NB4 (cell line): ENCODE measurements at regions not wholly inside any gene's neighbourhood (a gene's known extent, or its start where the extent isn't known, plus 50 kb on each side); places are given as distances from the start of the nearest gene placed in this dataset.

Experiments
- MYC ChIP-seq: IDR thresholded peaks from 2 replicates; pipeline ENCODE4 v1.6.1; 2011; ENCODE audit warnings: low read depth, low read length
- POLR2A ChIP-seq: IDR thresholded peaks from 2 replicates; pipeline ENCODE4 v1.6.1; 2011; ENCODE audit warnings: mild to moderate bottlenecking; ENCODE audit not compliant: insufficient read length; ENCODE audit errors: extremely low read depth
- TF ChIP-seq, protein P1 (sequence below): IDR thresholded peaks from one replicate; pipeline ENCODE4 v1.5.1; 2012; ENCODE audit warnings: low read depth, low read length
- TF ChIP-seq, protein P2 (sequence below): IDR thresholded peaks from 2 replicates; pipeline ENCODE4 v1.6.1; 2011; ENCODE audit warnings: low read depth, low read length

DNA sequence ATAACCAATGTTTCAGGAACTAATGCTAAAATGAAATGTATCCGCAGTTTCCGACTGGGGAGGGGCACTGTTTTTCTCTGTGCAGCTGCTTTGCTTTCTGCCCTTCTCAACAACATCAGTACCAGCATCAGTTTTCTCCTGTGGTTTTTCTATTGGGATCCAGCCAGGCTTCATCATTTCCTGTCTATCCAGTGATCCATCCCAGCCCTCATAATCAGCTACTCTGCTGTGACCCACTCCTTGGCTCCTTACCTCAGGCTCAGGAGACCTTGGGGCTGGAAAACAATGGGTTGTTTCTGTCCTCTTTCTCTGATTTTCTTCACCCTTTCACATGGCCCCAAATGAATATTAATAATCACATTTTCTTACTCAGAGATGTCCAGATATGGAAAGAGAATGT lies 222.2 kb upstream of the DKK2 start:
- TF ChIP-seq, protein P1, sequence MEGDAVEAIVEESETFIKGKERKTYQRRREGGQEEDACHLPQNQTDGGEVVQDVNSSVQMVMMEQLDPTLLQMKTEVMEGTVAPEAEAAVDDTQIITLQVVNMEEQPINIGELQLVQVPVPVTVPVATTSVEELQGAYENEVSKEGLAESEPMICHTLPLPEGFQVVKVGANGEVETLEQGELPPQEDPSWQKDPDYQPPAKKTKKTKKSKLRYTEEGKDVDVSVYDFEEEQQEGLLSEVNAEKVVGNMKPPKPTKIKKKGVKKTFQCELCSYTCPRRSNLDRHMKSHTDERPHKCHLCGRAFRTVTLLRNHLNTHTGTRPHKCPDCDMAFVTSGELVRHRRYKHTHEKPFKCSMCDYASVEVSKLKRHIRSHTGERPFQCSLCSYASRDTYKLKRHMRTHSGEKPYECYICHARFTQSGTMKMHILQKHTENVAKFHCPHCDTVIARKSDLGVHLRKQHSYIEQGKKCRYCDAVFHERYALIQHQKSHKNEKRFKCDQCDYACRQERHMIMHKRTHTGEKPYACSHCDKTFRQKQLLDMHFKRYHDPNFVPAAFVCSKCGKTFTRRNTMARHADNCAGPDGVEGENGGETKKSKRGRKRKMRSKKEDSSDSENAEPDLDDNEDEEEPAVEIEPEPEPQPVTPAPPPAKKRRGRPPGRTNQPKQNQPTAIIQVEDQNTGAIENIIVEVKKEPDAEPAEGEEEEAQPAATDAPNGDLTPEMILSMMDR: no peak
- TF ChIP-seq MYC: no peak
- TF ChIP-seq POLR2A: no peak
- TF ChIP-seq, protein P2, sequence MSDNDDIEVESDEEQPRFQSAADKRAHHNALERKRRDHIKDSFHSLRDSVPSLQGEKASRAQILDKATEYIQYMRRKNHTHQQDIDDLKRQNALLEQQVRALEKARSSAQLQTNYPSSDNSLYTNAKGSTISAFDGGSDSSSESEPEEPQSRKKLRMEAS: no peak
